Brain microvascular endothelial cell (primary cell): ENCODE measurements at regions not wholly inside any gene's neighbourhood (a gene's known extent, or its start where the extent isn't known, plus 50 kb on each side); places are given as distances from the start of the nearest gene placed in this dataset.

Experiments used
- DNase-seq: peaks from one replicate; pipeline ENCODE4 v3.0.0-alpha.2; 2020
- H3K27ac ChIP-seq: fragments of 250-450 bp; sonication (Bioruptor Pico); 2 replicates; pipeline ENCODE4 v1.5.1; 2020; ENCODE audit warnings: mild to moderate bottlenecking, moderate library complexity
- H3K27me3 ChIP-seq: fragments of 250-450 bp; sonication (Bioruptor Pico); replicated peaks from 2 replicates; pipeline ENCODE4 v1.5.1; 2020; ENCODE audit warnings: mild to moderate bottlenecking
- H3K36me3 ChIP-seq: fragments of 250-450 bp; sonication (Bioruptor Pico); replicated peaks from 2 replicates; pipeline ENCODE4 v1.5.1; 2020; ENCODE audit warnings: mild to moderate bottlenecking
- H3K4me3 ChIP-seq: 2 replicates; pipeline ENCODE4 v1.5.1; 2011; ENCODE audit warnings: low read depth, mild to moderate bottlenecking, control low read depth, low read length, moderate library complexity
- CTCF ChIP-seq: IDR thresholded peaks from 2 replicates; pipeline ENCODE4 v1.5.1; 2011; ENCODE audit warnings: low read depth, mild to moderate bottlenecking, moderate library complexity, low read length, control low read depth, inconsistent platforms; ENCODE audit errors: missing control alignments
- in situ Hi-C: cut with HindIII; loops from 2 replicates; pipeline ENCODE4 v1.10.0; 2017; ENCODE audit warnings: low sequenced_read_pairs, low pct_ligation_motif_present

- Histone ChIP-seq H3K27me3 (no peaks in the 10 kb centered on the region), H3K27ac (no peak overlapping the region), H3K4me3 (no peak overlapping the region), H3K36me3 (no peaks in the 10 kb centered on the region)
- in situ Hi-C loops: no loop called here
- DNase-seq: no peak
- no peak for TF ChIP-seq CTCF
Observed at GRCh38 chr2:817336-818015, 133.2 kb upstream of the SNTG2 start.

- in situ Hi-C loops: no loop called here
- Histone ChIP-seq H3K27me3 (no peaks in the 10 kb centered on the region), H3K4me3 (no peak overlapping the region), H3K36me3 (no peaks in the 10 kb centered on the region), H3K27ac (no peak overlapping the region)
- no peak for TF ChIP-seq CTCF
- DNase-seq: no peak
Observed at GRCh38 chr2:816278-816677, 134.4 kb upstream of the SNTG2 start.

GRCh38 chr2:810397-810796, 133.2 kb upstream of the TMEM18 start:
- Histone ChIP-seq H3K27me3 (no peaks in the 10 kb centered on the region), H3K4me3 (no peak overlapping the region), H3K27ac (no peak overlapping the region), H3K36me3 (no peaks in the 10 kb centered on the region)
- DNase-seq: no peak
- TF ChIP-seq CTCF: no peak
- in situ Hi-C loops: no loop called here

GRCh38 chr2:807300-807699, 130.1 kb upstream of the TMEM18 start:
- DNase-seq: no peak
- Histone ChIP-seq H3K36me3 (no peaks in the 10 kb centered on the region), H3K4me3 (no peak overlapping the region), H3K27me3 (no peaks in the 10 kb centered on the region), H3K27ac (no peak overlapping the region)
- no peak for TF ChIP-seq CTCF
- in situ Hi-C loops: no loop called here

GRCh38 chr2:805664-806063, 128.5 kb upstream of the TMEM18 start:
- Histone ChIP-seq H3K36me3 (no peaks in the 10 kb centered on the region), H3K4me3 (no peak overlapping the region), H3K27ac (no peak overlapping the region), H3K27me3 (no peaks in the 10 kb centered on the region)
- no peak for DNase-seq
- in situ Hi-C loops: no loop called here
- TF ChIP-seq CTCF: no peak

- no peaks in the 10 kb centered on the region for H3K27me3 ChIP-seq
- TF ChIP-seq CTCF: no peak
- no peaks in the 10 kb centered on the region for H3K36me3 ChIP-seq
- no peak overlapping the region for H3K4me3 ChIP-seq
- in situ Hi-C loops: no loop called here
- DNase-seq: no peak
- no peak overlapping the region for H3K27ac ChIP-seq
Observed at GRCh38 chr2:797993-798392, 120.8 kb upstream of the TMEM18 start.
